ENCODE measurements at regions not wholly inside any gene's neighbourhood (a gene's known extent, or its start where the extent isn't known, plus 50 kb on each side); places are given as distances from the start of the nearest gene placed in this dataset.

DNA sequence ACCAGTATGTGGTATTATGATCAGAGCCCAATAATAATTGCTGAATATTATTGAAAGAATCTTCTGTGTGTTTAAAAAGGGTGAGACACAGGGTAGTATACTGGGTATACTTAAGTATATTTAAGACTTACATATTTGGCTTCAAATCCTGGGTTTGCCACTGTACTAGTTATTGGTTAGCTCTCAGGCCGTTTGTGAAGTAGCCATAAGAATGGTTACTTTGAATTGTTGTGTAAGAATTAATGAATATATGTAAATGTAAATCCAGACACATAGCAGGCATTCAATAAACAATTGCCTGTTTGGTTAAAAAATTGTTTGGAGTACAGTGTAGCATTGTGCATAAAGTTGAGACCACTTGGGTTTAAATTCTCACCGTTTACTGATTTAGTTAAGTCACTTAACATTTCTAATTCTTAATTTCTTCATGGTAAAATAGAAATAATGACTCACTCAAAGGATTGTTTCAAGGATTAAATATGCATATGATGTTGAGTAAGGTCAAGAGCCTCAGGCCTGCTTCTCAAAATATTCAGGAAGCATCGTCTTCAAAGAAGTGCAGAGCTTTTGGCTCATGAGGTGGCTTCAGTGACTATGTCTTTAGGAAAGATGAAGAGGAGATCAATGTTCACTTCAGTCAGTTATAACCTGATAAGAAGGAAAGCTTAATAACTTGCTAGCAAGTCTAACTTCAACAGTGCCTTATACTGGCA lies 207.9 kb upstream of the NT5C1B start:
- H3K4me3 Mint-ChIP-seq = no peak overlapping the region
- H3K36me3 Mint-ChIP-seq (ENCODE audit: low read depth) = no peaks in the 10 kb centered on the region
- peaks cover 26% of the 10 kb centered on the region for H3K9me3 Mint-ChIP-seq
- no peaks in the 10 kb centered on the region for H3K27me3 Mint-ChIP-seq
- no peak overlapping the region for H3K27ac Mint-ChIP-seq
- no peaks in the 10 kb centered on the region for H3K4me1 Mint-ChIP-seq (ENCODE audit: low read depth)
- intact Hi-C loops (cut with micrococcal nuclease) = no loop called here

DNA sequence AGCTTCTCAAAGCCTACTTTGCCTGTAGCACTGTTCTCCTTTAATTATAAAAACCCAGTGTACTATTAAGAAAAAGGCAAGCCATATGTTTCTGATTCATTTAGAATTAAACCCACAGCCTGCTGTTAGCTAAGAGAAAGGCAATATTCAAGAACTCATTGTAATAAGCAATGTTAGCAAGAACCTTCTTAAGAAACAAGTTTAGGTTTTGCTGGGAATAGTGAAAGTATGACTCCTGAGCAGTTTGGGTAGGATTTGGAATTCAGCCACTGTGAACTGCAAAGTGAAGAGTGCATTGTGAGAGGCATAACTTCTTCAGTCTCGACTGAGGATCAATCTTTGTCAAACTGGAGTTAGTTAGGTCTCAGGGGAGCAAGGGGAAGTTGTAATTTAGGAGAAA lies 206.5 kb upstream of the NT5C1B start:
- Mint-ChIP-seq H3K27me3 (no peaks in the 10 kb centered on the region), H3K4me3 (no peak overlapping the region), H3K36me3 (ENCODE audit: low read depth) (no peaks in the 10 kb centered on the region), H3K9me3 (peaks cover 31% of the 10 kb centered on the region), H3K4me1 (ENCODE audit: low read depth) (no peaks in the 10 kb centered on the region), H3K27ac (no peak overlapping the region)
- intact Hi-C loops (cut with micrococcal nuclease) = no loop called here

DNA sequence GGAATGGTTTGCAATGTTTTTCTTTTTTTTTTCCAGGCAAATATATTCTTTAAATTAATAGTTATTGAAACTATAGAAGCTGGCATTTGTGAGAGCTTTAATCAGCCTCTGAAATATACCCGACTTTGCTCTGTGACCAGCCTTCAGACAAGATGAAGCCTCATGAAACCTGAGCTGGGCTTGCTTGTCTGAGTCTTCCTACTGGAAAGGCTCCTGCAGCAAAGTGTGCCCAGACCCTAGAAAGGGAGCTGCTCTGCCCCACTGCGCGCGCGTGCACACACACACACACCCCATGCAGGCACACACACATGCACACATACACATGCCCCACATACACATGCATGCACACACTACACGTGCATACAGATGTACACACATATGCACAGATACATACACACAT lies 203.3 kb upstream of the NT5C1B start:
- H3K4me1 Mint-ChIP-seq (ENCODE audit: low read depth) = no peaks in the 10 kb centered on the region
- peaks cover 21% of the 10 kb centered on the region for H3K9me3 Mint-ChIP-seq
- no peaks in the 10 kb centered on the region for H3K36me3 Mint-ChIP-seq (ENCODE audit: low read depth)
- H3K27me3 Mint-ChIP-seq = no peaks in the 10 kb centered on the region
- no peak overlapping the region for H3K27ac Mint-ChIP-seq
- no peak overlapping the region for H3K4me3 Mint-ChIP-seq
- intact Hi-C loops (cut with micrococcal nuclease) = no loop called here

DNA sequence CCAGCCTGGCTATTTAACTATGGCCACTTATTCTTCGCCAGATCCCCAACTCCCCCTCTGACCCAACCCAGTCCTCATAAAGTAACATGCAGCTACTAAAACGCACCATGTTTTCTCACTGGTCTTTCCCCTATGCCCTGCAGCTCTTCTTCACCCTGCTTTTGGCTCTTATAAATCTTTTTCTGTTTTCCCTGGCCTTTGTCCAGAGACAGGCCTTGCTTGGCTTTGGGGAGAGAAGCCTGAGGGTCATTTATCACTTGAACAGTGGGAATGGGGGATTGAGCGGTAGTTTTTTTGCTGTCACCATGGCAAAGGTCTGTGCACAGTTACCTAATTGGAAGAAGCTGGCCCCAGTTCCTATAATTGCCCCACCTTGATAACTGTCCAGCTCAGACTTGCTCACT lies 202.9 kb upstream of the NT5C1B start:
- Mint-ChIP-seq H3K4me1 (ENCODE audit: low read depth) (no peaks in the 10 kb centered on the region), H3K36me3 (ENCODE audit: low read depth) (no peaks in the 10 kb centered on the region), H3K4me3 (no peak overlapping the region), H3K27me3 (no peaks in the 10 kb centered on the region), H3K9me3 (peaks cover 25% of the 10 kb centered on the region), H3K27ac (no peak overlapping the region)
- intact Hi-C loops (cut with micrococcal nuclease) = no loop called here

DNA sequence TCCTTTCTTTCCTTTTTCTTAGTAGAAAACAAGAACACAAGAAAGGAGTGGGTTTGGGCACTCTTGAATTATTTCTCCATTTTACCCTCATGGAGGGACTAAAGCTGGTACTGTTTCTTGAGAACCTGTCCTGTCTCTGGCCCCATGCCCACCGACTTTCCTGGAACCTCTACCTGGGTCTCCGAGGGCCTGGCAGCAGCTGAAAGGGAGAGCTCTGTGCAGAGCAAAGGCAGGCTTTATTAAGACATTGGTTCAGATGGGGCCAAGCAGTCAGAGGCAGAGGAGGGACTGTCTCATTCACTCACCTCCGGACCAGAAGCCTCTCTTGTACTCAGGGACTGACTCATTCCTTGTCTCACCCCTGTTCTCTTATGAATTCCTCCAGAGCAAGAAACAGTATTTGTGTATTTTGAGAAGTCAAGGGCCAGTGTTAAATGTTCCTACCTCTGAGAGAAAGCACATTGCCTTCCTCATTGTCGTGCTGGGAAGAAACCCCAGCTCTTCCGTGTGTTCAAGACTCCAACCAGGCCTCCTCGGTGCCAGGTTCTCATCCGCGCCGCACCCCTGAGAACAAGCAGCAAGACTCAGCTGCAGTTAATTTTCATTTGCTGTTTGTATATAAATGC lies 201.9 kb upstream of the NT5C1B start:
- intact Hi-C loops (cut with micrococcal nuclease) = no loop called here
- H3K4me1 Mint-ChIP-seq (ENCODE audit: low read depth) = no peaks in the 10 kb centered on the region
- no peaks in the 10 kb centered on the region for H3K27me3 Mint-ChIP-seq
- no peak overlapping the region for H3K27ac Mint-ChIP-seq
- peaks cover 35% of the 10 kb centered on the region for H3K9me3 Mint-ChIP-seq
- H3K36me3 Mint-ChIP-seq (ENCODE audit: low read depth) = no peaks in the 10 kb centered on the region
- H3K4me3 Mint-ChIP-seq = no peak overlapping the region

DNA sequence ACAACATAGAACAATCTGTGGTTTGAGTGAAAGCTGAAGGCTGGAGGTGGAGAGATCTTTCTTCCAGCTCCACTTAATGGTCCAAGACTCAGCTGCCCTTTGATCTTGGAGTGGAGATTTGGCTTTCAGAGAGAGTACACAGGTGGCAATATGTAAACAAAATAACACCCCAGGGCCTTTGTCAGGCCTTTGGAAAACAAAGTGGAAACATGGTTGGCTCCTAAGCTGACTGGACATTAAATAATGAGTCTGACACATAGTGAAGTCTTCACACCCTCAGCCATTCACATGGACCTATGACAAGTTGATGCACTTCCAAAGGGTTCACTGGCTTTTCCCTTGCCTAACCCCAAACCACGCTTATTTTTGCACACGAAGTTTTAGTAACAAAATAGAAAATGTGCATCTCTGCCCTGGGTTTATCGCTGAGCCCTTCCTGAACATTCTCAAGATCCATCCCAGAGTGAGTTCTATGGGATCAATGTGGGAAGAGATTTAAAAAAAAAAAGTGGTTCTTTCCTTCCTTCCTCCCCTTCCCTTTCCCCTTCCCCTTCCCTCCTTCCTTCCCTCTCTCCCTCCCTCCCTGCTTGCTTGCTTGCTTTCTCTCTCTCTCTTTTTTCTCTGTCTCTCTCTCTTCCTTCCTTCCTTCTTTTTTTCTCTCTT lies 201.3 kb upstream of the NT5C1B start:
- Mint-ChIP-seq H3K9me3 (peaks cover 41% of the 10 kb centered on the region), H3K4me1 (ENCODE audit: low read depth) (no peaks in the 10 kb centered on the region), H3K27me3 (no peaks in the 10 kb centered on the region), H3K27ac (no peak overlapping the region), H3K36me3 (ENCODE audit: low read depth) (no peaks in the 10 kb centered on the region), H3K4me3 (no peak overlapping the region)
- intact Hi-C loops (cut with micrococcal nuclease) = no loop called here

DNA sequence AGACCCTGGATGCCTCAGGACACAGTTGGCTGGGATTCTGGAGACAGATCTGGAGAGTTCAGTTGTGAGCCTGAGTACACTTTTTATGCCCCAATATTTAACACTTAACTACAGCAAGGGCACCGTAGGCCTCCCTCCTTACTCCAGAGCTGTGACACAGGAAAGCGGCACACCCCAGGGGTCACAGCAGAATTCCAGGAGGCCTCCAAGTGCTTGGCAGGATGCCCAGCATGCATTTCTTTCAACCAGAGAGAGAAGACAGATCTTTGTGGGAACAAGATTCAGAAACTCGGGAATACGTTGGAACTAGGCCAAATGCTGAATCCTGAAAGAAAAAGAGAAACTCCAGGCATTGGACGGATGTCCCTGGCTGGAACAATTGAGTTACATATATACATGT lies 199.2 kb upstream of the NT5C1B start:
- no peaks in the 10 kb centered on the region for H3K4me1 Mint-ChIP-seq (ENCODE audit: low read depth)
- no peaks in the 10 kb centered on the region for H3K27me3 Mint-ChIP-seq
- H3K4me3 Mint-ChIP-seq = no peak overlapping the region
- intact Hi-C loops (cut with micrococcal nuclease) = no loop called here
- no peaks in the 10 kb centered on the region for H3K36me3 Mint-ChIP-seq (ENCODE audit: low read depth)
- H3K27ac Mint-ChIP-seq = no peak overlapping the region
- peaks cover 51% of the 10 kb centered on the region for H3K9me3 Mint-ChIP-seq

DNA sequence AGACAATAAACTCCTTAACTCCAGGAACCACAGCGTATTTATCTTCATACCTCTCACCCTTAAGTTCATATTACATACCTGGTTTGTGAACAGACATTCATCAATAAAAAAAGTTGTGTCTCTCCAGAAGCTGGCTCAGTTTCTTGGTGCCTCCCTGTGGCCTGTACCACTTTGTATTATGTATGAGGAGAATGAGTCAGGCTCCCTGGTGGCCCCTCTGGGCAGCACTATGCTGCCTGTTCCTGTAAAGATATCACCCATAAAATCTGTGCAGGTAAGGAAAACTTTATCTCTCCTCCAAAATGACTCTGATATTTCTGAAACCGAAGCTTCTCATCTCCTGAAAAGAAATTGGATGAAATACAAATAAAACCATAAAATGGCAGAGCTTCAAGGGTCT lies 198.4 kb upstream of the NT5C1B start:
- no peak overlapping the region for H3K4me3 Mint-ChIP-seq
- H3K9me3 Mint-ChIP-seq = peaks cover 50% of the 10 kb centered on the region
- intact Hi-C loops (cut with micrococcal nuclease) = no loop called here
- H3K27me3 Mint-ChIP-seq = no peaks in the 10 kb centered on the region
- H3K27ac Mint-ChIP-seq = no peak overlapping the region
- H3K36me3 Mint-ChIP-seq (ENCODE audit: low read depth) = no peaks in the 10 kb centered on the region
- H3K4me1 Mint-ChIP-seq (ENCODE audit: low read depth) = no peaks in the 10 kb centered on the region

DNA sequence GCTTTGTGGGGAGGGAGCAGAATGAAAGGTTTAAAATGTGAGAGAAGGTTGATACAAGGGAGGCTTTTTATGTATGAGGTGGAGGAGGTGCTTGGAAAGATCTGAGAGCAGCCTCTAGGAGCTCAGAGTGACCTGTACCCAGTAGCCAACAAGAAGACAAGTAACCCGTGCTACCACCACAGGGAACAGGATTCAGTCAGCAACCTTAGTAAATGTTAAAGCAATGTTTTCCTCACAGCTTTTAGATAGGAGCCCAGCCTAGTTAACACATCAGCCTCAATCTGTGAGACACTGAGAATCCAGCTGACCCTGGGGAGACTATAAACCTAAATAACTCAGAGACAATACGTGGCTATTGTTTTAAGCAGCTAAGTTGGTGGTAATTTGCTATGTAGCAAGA lies 194.9 kb upstream of the NT5C1B start:
- Mint-ChIP-seq H3K36me3 (ENCODE audit: low read depth) (no peaks in the 10 kb centered on the region), H3K27ac (no peak overlapping the region), H3K4me1 (ENCODE audit: low read depth) (no peaks in the 10 kb centered on the region), H3K4me3 (no peak overlapping the region), H3K27me3 (no peaks in the 10 kb centered on the region), H3K9me3 (peaks cover 44% of the 10 kb centered on the region)
- intact Hi-C loops (cut with micrococcal nuclease) = no loop called here

DNA sequence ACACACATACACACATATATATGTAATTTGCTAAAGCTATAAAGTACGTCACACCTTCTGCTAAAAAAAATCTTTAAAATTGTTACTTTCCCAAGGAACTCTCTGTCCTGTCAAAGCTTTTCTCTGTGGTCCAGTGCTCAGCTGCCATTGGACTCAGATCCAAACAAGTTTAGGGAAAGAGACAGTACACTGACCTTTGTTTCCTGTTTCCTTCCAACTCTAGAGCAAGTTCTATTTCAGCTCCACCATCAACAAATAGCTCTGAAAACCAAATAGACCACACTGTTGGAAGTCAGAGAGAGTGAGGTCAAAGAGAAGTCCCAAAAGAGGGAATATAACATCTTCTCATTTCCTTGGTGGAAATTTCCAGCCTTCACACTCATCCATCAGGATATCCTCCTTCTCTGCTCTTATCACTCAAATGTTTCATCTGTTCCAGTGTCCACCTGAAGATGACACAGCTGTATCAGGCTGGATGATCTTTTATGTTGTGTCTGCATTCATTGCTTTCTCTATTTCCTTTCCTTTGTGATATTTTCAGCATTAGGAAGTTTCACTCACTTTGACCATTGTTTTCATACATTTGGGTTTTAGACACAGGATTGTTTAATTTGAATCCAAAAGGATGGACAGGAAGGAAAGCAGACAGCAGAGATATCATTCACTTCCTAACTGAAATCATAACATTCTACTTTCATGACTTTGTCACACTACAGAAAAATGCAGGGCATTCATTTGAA lies 192.3 kb upstream of the NT5C1B start:
- Mint-ChIP-seq H3K27ac (no peak overlapping the region), H3K9me3 (peaks cover 32% of the 10 kb centered on the region), H3K27me3 (no peaks in the 10 kb centered on the region), H3K4me1 (ENCODE audit: low read depth) (no peaks in the 10 kb centered on the region), H3K4me3 (no peak overlapping the region), H3K36me3 (ENCODE audit: low read depth) (no peaks in the 10 kb centered on the region)
- intact Hi-C loops (cut with micrococcal nuclease) = no loop called here

DNA sequence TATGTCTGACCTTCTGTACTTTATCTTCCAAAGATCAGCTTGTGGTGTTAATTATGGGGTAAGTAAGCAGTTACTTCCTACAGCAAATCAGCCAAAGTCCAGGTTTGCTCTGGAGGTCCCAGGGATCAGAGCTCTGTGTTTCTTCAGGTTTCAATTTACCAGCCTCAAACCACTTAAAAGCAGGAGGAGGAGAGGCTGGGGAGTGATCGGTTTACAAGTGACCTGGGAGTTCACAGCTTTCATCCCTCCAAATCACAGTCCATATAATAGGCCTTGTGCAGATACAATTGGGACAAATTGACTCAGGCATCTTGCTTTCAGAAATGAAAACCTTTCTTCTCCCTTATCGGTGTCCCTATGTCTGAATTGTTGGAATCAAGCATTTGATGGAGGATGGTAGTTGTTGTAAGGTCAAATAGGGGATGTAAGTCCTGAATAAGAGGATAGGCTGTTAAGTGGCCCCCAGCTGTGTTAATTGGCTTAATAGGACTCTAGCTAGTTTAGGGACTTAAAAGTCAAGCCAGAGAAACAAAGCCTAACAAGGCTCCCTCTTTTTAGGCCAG lies 188.0 kb upstream of the NT5C1B start:
- Mint-ChIP-seq H3K27ac (no peak overlapping the region), H3K4me1 (ENCODE audit: low read depth) (no peaks in the 10 kb centered on the region), H3K27me3 (no peaks in the 10 kb centered on the region), H3K36me3 (ENCODE audit: low read depth) (no peaks in the 10 kb centered on the region), H3K4me3 (no peak overlapping the region), H3K9me3 (peaks cover under 1% of the 10 kb centered on the region)
- intact Hi-C loops (cut with micrococcal nuclease) = no loop called here

DNA sequence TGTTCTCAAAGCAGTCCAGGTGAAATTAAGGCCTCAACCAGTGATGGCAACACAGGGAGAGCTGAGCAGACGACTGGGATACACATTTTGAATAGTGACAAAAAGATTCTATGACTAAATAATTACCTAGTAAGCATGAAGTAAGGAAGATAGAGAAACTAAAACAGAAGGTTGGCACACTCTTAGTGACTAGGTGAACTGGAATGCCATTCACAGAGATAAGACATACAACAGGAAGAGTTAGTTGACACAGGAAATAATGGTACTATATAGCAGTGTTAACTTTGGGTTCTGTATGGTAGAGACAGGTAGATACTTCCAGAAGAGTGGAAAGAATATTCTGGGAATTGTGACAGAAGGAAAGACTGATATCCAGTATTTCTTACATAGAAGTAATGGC lies 181.8 kb upstream of the NT5C1B start:
- H3K36me3 Mint-ChIP-seq (ENCODE audit: low read depth) = no peaks in the 10 kb centered on the region
- H3K27ac Mint-ChIP-seq = no peak overlapping the region
- no peak overlapping the region for H3K4me3 Mint-ChIP-seq
- H3K27me3 Mint-ChIP-seq = no peaks in the 10 kb centered on the region
- intact Hi-C loops (cut with micrococcal nuclease) = no loop called here
- H3K9me3 Mint-ChIP-seq = peaks cover 35% of the 10 kb centered on the region
- H3K4me1 Mint-ChIP-seq (ENCODE audit: low read depth) = no peaks in the 10 kb centered on the region

DNA sequence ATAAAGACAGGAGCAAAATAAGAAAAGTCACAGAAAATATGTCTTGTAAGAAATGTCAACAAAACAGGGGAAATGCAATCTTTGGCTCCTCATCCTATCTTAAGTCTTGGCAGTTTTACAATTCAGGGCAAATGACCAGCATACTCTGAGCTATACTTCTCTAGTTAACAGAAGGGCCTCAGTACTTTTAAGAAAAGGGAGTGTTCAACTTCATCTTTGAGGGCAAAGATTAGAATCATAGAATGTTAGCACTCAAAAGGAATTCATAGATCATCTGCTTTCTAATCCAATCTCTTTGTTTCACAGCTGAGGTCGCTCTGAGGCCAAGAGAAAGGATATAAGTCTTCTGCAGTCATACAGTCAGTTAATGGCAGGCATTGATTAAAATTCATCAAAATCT lies 174.0 kb upstream of the NT5C1B start:
- no peaks in the 10 kb centered on the region for H3K4me1 Mint-ChIP-seq (ENCODE audit: low read depth)
- H3K27ac Mint-ChIP-seq = no peak overlapping the region
- no peaks in the 10 kb centered on the region for H3K27me3 Mint-ChIP-seq
- no peak overlapping the region for H3K4me3 Mint-ChIP-seq
- no peaks in the 10 kb centered on the region for H3K36me3 Mint-ChIP-seq (ENCODE audit: low read depth)
- H3K9me3 Mint-ChIP-seq = peaks cover 5% of the 10 kb centered on the region
- intact Hi-C loops (cut with micrococcal nuclease) = no loop called here

DNA sequence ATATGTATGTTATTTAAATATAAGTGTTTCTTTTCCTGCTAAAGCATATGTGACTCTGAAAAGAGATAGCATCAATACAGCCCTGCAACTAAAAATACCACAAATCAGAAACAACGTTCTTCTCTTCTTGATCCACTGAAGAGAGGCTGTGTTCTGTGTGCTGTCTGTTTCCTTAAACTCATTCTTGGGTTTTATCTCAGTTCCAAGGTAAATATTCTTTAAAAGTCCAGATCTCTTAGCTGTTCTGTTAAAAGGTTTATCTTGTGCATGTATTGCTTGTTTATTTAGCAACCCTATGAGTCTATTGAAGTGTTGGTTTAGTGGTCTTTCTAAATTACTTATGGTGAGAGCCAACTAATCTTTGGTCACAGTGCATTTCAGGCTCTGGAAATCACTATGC lies 173.3 kb upstream of the NT5C1B start:
- intact Hi-C loops (cut with micrococcal nuclease) = no loop called here
- Mint-ChIP-seq H3K36me3 (ENCODE audit: low read depth) (no peaks in the 10 kb centered on the region), H3K27ac (no peak overlapping the region), H3K9me3 (no peaks in the 10 kb centered on the region), H3K27me3 (no peaks in the 10 kb centered on the region), H3K4me1 (ENCODE audit: low read depth) (no peaks in the 10 kb centered on the region), H3K4me3 (no peak overlapping the region)

Data from dendritic cell treated with granulocyte-macrophage colony-stimulating factor and Interleukin-4, amounts not matched to agents 40 ng/mL and 50 ng/mL, for 4 days (primary cell).